ENCODE measurements at regions not wholly inside any gene's neighbourhood (a gene's known extent, or its start where the extent isn't known, plus 50 kb on each side); places are given as distances from the start of the nearest gene placed in this dataset.

DNA sequence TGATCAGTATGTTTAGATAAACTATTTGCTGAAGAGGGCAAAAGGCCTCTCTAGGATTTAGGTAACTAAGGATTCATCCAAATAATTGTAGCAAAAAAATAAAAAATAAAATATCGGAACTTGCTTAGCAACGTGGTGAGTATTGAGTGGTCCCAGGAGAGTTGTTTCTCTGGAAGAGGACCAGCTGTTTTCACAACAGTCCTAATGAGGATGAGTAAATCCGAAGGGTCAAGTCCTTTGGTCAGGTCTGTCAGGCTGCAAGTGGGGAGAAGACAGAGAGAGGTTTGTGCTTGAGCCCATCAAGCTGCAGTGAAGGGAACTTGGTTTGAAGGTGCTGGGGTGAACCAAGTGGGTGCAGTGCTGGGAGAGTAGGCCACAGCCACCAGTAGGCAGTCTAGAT lies 539.2 kb downstream of the SLC4A3 start:
- Histone ChIP-seq H3K9ac (ENCODE audit: low read depth, low read length) (no peak overlapping the region), H3K4me2 (ENCODE audit: low read length) (no peak overlapping the region), H3K36me3 (ENCODE audit: insufficient read depth, low read length) (no peaks in the 10 kb centered on the region), H3K9me3 (replicated peaks; ENCODE audit: low read length) (no peaks in the 10 kb centered on the region), H3K4me3 (ENCODE audit: low read length) (no peak overlapping the region), H3K27me3 (ENCODE audit: control insufficient read depth, insufficient read depth, low read length) (no peaks in the 10 kb centered on the region), H3K4me1 (ENCODE audit: control insufficient read depth, insufficient read depth, low read length) (no peaks in the 10 kb centered on the region)

DNA sequence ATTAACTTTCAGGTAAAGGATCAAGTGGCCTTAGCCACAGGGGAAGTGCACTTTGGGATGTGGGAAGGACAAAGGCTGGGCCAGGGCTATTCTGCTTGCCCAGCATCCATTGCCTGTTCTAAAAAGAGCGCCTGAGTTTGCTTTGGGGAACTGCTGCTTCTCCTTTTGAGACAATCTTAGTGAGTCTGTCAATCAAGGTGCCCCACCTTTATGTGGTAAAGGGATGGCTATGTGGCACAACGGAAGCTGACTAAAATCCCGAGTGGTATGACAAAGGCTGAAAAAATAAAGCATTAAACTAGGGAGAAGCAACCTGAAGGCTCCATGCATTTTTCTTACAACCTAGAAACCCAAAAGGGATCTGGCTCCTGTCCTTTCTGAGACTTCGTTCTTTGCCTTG lies 540.5 kb downstream of the SLC4A3 start:
- H3K4me1 ChIP-seq (ENCODE audit: control insufficient read depth, insufficient read depth, low read length) = no peaks in the 10 kb centered on the region
- H3K9me3 ChIP-seq (replicated peaks; ENCODE audit: low read length) = no peaks in the 10 kb centered on the region
- no peak overlapping the region for H3K4me2 ChIP-seq (ENCODE audit: low read length)
- no peak overlapping the region for H3K9ac ChIP-seq (ENCODE audit: low read depth, low read length)
- no peaks in the 10 kb centered on the region for H3K36me3 ChIP-seq (ENCODE audit: insufficient read depth, low read length)
- no peak overlapping the region for H3K4me3 ChIP-seq (ENCODE audit: low read length)
- no peaks in the 10 kb centered on the region for H3K27me3 ChIP-seq (ENCODE audit: control insufficient read depth, insufficient read depth, low read length)

DNA sequence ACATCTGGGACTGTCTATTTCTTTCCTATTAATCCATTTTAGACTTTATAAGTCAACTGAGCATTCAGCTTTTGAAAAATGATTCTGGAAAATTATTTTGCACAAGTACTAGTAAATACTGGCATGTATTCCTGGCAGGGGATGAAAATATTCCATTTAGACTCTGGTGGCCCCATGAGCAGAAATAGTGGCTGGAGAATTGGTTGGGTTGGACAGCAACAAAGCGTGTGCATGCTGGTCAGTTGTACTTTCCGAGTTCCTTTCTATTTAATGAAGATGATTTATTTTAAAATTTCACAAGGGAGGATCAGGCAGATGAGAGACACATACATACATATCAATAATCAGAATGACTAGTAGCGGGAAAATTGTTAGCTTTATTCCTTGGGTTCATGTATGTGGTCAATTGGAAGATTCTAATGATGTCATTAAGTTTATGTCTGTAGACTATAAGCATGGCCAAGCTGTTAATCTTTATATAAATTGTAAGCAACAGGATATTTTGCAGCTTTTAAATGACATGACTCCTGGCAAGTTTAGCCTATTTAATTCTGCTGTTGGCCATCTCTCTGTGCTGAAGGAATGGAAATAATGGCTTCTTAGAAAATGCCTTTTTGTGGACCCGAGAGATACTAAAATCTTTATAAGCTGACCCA lies 541.6 kb downstream of the SLC4A3 start:
- no peak overlapping the region for H3K4me3 ChIP-seq (ENCODE audit: low read length)
- no peaks in the 10 kb centered on the region for H3K9me3 ChIP-seq (replicated peaks; ENCODE audit: low read length)
- no peak overlapping the region for H3K4me2 ChIP-seq (ENCODE audit: low read length)
- H3K36me3 ChIP-seq (ENCODE audit: insufficient read depth, low read length) = no peaks in the 10 kb centered on the region
- H3K4me1 ChIP-seq (ENCODE audit: control insufficient read depth, insufficient read depth, low read length) = no peaks in the 10 kb centered on the region
- H3K27me3 ChIP-seq (ENCODE audit: control insufficient read depth, insufficient read depth, low read length) = no peaks in the 10 kb centered on the region
- no peak overlapping the region for H3K9ac ChIP-seq (ENCODE audit: low read depth, low read length)

DNA sequence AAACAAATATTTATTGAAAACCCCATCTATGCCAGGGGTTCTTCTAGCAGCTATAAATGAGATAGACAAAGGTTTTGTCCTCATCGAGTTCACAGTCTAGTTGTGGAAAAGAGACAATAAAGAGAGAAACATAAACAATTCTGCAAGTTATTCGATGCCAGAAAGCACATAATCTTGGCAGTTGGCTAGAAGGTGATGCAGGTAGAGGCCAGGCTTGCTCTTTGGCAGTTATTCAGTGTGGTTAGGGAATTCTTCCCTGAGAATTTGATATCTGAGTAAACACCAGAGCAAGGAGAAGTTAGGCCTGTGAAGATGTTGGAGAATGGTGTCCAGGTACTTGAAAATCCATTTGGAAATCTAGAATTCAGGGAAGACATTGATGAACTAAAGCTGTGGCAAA lies 547.4 kb downstream of the SLC4A3 start:
- Histone ChIP-seq H3K4me2 (ENCODE audit: low read length) (no peak overlapping the region), H3K27me3 (ENCODE audit: control insufficient read depth, insufficient read depth, low read length) (no peaks in the 10 kb centered on the region), H3K36me3 (ENCODE audit: insufficient read depth, low read length) (no peaks in the 10 kb centered on the region), H3K9ac (ENCODE audit: low read depth, low read length) (no peak overlapping the region), H3K4me3 (ENCODE audit: low read length) (no peak overlapping the region), H3K4me1 (ENCODE audit: control insufficient read depth, insufficient read depth, low read length) (no peaks in the 10 kb centered on the region), H3K9me3 (replicated peaks; ENCODE audit: low read length) (no peaks in the 10 kb centered on the region)

DNA sequence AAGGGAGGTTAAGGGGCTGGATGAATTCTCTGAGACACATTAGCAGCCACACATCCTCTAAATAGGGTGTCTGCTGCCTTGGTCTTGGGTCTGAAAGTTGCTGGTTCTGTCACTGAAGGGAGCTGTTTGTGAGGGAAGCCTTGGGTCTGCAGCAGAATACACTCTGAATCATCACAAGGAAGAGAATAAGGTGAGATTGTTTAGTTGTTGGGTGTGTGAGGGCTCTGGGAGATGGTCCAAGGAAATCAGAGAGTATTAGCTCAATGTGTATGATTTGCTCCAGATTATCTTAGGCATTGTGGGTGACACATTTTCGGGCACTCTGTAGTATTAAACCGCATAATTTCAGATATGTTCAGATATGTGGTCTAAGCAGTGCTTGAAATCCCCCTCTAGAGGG lies 548.5 kb downstream of the SLC4A3 start:
- Histone ChIP-seq H3K36me3 (ENCODE audit: insufficient read depth, low read length) (no peaks in the 10 kb centered on the region), H3K4me2 (ENCODE audit: low read length) (no peak overlapping the region), H3K4me1 (ENCODE audit: control insufficient read depth, insufficient read depth, low read length) (no peaks in the 10 kb centered on the region), H3K27me3 (ENCODE audit: control insufficient read depth, insufficient read depth, low read length) (no peaks in the 10 kb centered on the region), H3K9me3 (replicated peaks; ENCODE audit: low read length) (no peaks in the 10 kb centered on the region), H3K4me3 (ENCODE audit: low read length) (no peak overlapping the region), H3K9ac (ENCODE audit: low read depth, low read length) (no peak overlapping the region)

GRCh38 chr2:220178991-220179695 lies 551.7 kb downstream of the SLC4A3 start:
- Histone ChIP-seq H3K9me3 (replicated peaks; ENCODE audit: low read length) (no peaks in the 10 kb centered on the region), H3K4me3 (ENCODE audit: low read length) (no peak overlapping the region), H3K36me3 (ENCODE audit: insufficient read depth, low read length) (no peaks in the 10 kb centered on the region), H3K9ac (ENCODE audit: low read depth, low read length) (no peak overlapping the region), H3K27me3 (ENCODE audit: control insufficient read depth, insufficient read depth, low read length) (no peaks in the 10 kb centered on the region), H3K4me2 (ENCODE audit: low read length) (no peak overlapping the region), H3K4me1 (ENCODE audit: control insufficient read depth, insufficient read depth, low read length) (no peaks in the 10 kb centered on the region)

DNA sequence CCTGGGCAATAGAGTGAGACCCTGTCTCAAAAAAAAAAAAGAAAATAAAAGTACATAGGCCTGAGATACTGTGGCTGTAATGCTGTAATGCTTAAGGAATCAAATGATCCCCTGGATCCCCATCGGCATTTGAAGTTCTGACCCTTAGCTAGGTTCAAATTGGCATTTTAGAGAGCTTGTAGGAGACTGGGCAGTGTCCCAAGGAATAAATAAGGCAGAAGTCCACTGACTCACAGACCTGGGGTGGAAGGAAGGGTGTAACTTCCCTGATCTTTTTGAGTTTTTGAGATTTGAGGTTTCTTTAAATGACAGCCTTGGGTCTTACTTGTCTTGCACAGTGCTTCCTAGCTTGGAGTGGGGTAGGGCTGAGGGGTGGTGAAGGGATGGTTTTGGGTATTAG lies 553.7 kb downstream of the SLC4A3 start:
- no peaks in the 10 kb centered on the region for H3K36me3 ChIP-seq (ENCODE audit: insufficient read depth, low read length)
- no peak overlapping the region for H3K4me3 ChIP-seq (ENCODE audit: low read length)
- H3K9ac ChIP-seq (ENCODE audit: low read depth, low read length) = no peak overlapping the region
- no peak overlapping the region for H3K4me2 ChIP-seq (ENCODE audit: low read length)
- H3K9me3 ChIP-seq (replicated peaks; ENCODE audit: low read length) = no peaks in the 10 kb centered on the region
- H3K27me3 ChIP-seq (ENCODE audit: control insufficient read depth, insufficient read depth, low read length) = no peaks in the 10 kb centered on the region
- H3K4me1 ChIP-seq (ENCODE audit: control insufficient read depth, insufficient read depth, low read length) = no peaks in the 10 kb centered on the region

DNA sequence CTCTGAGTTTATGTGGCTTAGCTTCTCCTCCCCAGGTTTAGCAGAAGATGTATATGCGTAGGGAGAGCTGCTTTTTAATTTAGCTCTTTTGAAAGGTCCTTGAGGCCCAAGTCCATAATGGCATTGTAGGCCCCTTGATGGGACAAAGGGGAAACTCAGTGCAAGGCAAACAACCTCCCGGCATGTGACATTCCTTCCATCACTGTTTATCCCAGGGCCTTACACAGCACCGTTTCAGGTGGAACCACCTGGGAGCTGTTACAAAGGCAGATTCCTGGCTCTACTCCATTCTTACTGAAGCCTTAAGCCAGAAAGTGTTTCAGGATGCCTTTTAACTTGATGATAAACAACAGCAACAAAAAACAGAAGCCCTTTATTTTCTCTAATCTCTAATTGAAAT lies 555.4 kb downstream of the SLC4A3 start:
- Histone ChIP-seq H3K4me3 (ENCODE audit: low read length) (no peak overlapping the region), H3K27me3 (ENCODE audit: control insufficient read depth, insufficient read depth, low read length) (no peaks in the 10 kb centered on the region), H3K36me3 (ENCODE audit: insufficient read depth, low read length) (no peaks in the 10 kb centered on the region), H3K4me1 (ENCODE audit: control insufficient read depth, insufficient read depth, low read length) (no peaks in the 10 kb centered on the region), H3K9ac (ENCODE audit: low read depth, low read length) (no peak overlapping the region), H3K4me2 (ENCODE audit: low read length) (no peak overlapping the region), H3K9me3 (replicated peaks; ENCODE audit: low read length) (no peaks in the 10 kb centered on the region)

- no peaks in the 10 kb centered on the region for H3K27me3 ChIP-seq (ENCODE audit: control insufficient read depth, insufficient read depth, low read length)
These were observed 558.4 kb downstream of the SLC4A3 start for GRCh38 chr2:220185766-220186305.

DNA sequence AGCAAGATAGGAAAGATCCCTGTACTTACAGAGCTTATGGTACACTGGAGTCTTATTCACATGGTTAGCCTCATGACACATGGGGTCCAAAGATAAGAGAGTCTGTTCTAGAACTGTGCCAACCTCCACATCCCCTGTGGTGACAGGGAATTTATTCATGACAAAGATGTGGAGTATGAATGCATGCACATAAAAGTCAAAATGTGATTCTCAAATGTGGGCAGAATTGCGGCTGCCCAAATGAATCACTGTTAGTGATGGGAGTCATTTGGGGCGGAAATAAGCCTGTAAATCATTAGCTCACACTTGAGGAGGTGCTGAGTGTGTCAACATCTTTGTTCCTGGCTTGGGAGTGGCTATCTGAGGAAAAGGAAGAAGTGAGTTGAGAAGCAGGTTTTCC lies 560.6 kb downstream of the SLC4A3 start:
- Histone ChIP-seq H3K4me1 (ENCODE audit: control insufficient read depth, insufficient read depth, low read length) (peaks cover 1% of the 10 kb centered on the region), H3K4me3 (ENCODE audit: low read length) (no peak overlapping the region), H3K36me3 (ENCODE audit: insufficient read depth, low read length) (no peaks in the 10 kb centered on the region), H3K4me2 (ENCODE audit: low read length) (no peak overlapping the region), H3K27me3 (ENCODE audit: control insufficient read depth, insufficient read depth, low read length) (no peaks in the 10 kb centered on the region), H3K9me3 (replicated peaks; ENCODE audit: low read length) (no peaks in the 10 kb centered on the region), H3K9ac (ENCODE audit: low read depth, low read length) (no peak overlapping the region)

More at GRCh38 chr2:220185766-220186305, 558.4 kb downstream of the SLC4A3 start:
- H3K4me3 ChIP-seq (ENCODE audit: low read length) = no peak overlapping the region
- H3K36me3 ChIP-seq (ENCODE audit: insufficient read depth, low read length) = no peaks in the 10 kb centered on the region
- no peak overlapping the region for H3K9ac ChIP-seq (ENCODE audit: low read depth, low read length)
- H3K4me2 ChIP-seq (ENCODE audit: low read length) = no peak overlapping the region
- no peaks in the 10 kb centered on the region for H3K4me1 ChIP-seq (ENCODE audit: control insufficient read depth, insufficient read depth, low read length)
- H3K9me3 ChIP-seq (replicated peaks; ENCODE audit: low read length) = no peaks in the 10 kb centered on the region

DNA sequence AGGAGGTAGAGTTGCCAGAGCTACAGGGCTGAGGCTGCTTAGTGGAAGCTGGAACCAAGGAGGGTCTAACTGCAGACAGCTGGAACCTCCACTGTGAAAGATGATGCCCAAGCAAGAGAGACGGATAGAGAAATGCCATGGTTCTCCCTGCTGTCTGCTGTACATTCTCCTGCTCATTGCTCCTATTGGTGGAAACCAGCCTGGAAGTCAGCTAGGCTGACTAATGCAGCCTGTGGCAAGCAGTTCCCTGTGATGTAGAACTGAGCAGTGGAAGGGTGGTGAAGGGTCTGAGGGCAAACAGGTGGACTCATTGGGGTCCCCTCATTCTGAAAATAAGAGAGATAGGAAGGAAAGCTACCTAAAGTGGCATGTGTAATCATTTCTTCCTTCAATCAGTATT lies 563.6 kb downstream of the SLC4A3 start:
- no peaks in the 10 kb centered on the region for H3K27me3 ChIP-seq (ENCODE audit: control insufficient read depth, insufficient read depth, low read length)
- H3K4me3 ChIP-seq (ENCODE audit: low read length) = no peak overlapping the region
- no peak overlapping the region for H3K9ac ChIP-seq (ENCODE audit: low read depth, low read length)
- H3K4me1 ChIP-seq (ENCODE audit: control insufficient read depth, insufficient read depth, low read length) = peaks cover 5% of the 10 kb centered on the region
- no peaks in the 10 kb centered on the region for H3K36me3 ChIP-seq (ENCODE audit: insufficient read depth, low read length)
- H3K4me2 ChIP-seq (ENCODE audit: low read length) = no peak overlapping the region
- H3K9me3 ChIP-seq (replicated peaks; ENCODE audit: low read length) = no peaks in the 10 kb centered on the region

GRCh38 chr2:220191737-220192136 lies 564.3 kb downstream of the SLC4A3 start:
- Histone ChIP-seq H3K4me1 (ENCODE audit: control insufficient read depth, insufficient read depth, low read length) (peaks cover 5% of the 10 kb centered on the region), H3K9ac (ENCODE audit: low read depth, low read length) (no peak overlapping the region), H3K9me3 (replicated peaks; ENCODE audit: low read length) (no peaks in the 10 kb centered on the region), H3K4me3 (ENCODE audit: low read length) (no peak overlapping the region), H3K36me3 (ENCODE audit: insufficient read depth, low read length) (no peaks in the 10 kb centered on the region), H3K27me3 (ENCODE audit: control insufficient read depth, insufficient read depth, low read length) (no peaks in the 10 kb centered on the region), H3K4me2 (ENCODE audit: low read length) (no peak overlapping the region)
